Lower leg skin (tissue), 4 donors: ENCODE measurements at regions not wholly inside any gene's neighbourhood (a gene's known extent, or its start where the extent isn't known, plus 50 kb on each side); places are given as distances from the start of the nearest gene placed in this dataset.

Source experiments
- DNase-seq, 2 donors: peaks; one replicate each; pipeline ENCODE4 v3.0.0-alpha.2; 2019; ENCODE audit warnings: low spot score in 2 of 2
- H3K4me3 ChIP-seq: fragments of 200-600 bp; sonication (generic); 2 replicates; pipeline ENCODE4 v1.5.1; 2017; ENCODE audit warnings: mild to moderate bottlenecking, low read depth; ENCODE audit not compliant: poor library complexity, severe bottlenecking
- CTCF ChIP-seq, 3 donors: fragments of 450-650 bp; IDR thresholded peaks; one replicate each; pipeline ENCODE4 v1.5.1; 2016; ENCODE audit warnings: antibody characterized with exemption in 3 of 3, mild to moderate bottlenecking in 3 of 3, moderate library complexity in 2 of 3
- POLR2A ChIP-seq, 2 donors: fragments of 450-650 bp; IDR thresholded peaks; one replicate each; pipeline ENCODE4 v1.6.1; 2016 to 2017; ENCODE audit warnings: antibody characterized with exemption in 2 of 2, mild to moderate bottlenecking in 1 of 2, moderate library complexity in 1 of 2
- WGBS, 2 donors: methylation state at CpG; one replicate each; pipeline ENCODE4 v1.1.5; 2018; 5-methylcytosine and 5-hydroxymethylcytosine counted together
- intact Hi-C: fragments of 100-400 bp; cut with DNase I; formaldehyde crosslinking; loops from one replicate; pipeline ENCODE4 v1.15.0; 2023; ENCODE audit warnings: low total_unique reads

- no peak for TF ChIP-seq CTCF (IDR thresholded peaks at IDR 0.05)
- TF ChIP-seq POLR2A (IDR thresholded peaks at IDR 0.05): no peak
- DNase-seq: no peak
- no peak overlapping the region for H3K4me3 ChIP-seq
- intact Hi-C loops: no loop called here
- 48 to 49% methylated on average over 4 of the region's 4 CpGs for WGBS, 2 donors
These were observed 353.9 kb downstream of the NSUN3 start for GRCh38 chr3:94416768-94417167.

GRCh38 chr3:94417963-94418455 lies 355.1 kb downstream of the NSUN3 start:
- H3K4me3 ChIP-seq: no peak overlapping the region
- no peak for DNase-seq
- intact Hi-C loops: no loop called here
- TF ChIP-seq POLR2A (IDR thresholded peaks at IDR 0.05): no peak
- TF ChIP-seq CTCF (IDR thresholded peaks at IDR 0.05): no peak
- WGBS, 2 donors: 88 to 93% methylated on average over 6 of the region's 6 CpGs

- TF ChIP-seq POLR2A (IDR thresholded peaks at IDR 0.05) (no peak), CTCF (IDR thresholded peaks at IDR 0.05) (no peak)
- DNase-seq: no peak
- intact Hi-C loops: no loop called here
- 93 to 97% methylated on average over 1 of the region's 1 CpG for WGBS, 2 donors
- no peak overlapping the region for H3K4me3 ChIP-seq
These were observed 358.1 kb downstream of the NSUN3 start for GRCh38 chr3:94420931-94421330.

- intact Hi-C loops: no loop called here
These were observed 360.7 kb downstream of the NSUN3 start for GRCh38 chr3:94423578-94423977.

GRCh38 chr3:94429517-94429916 lies 366.7 kb downstream of the NSUN3 start:
- DNase-seq: no peak
- intact Hi-C loops: no loop called here
- H3K4me3 ChIP-seq: no peak overlapping the region
- TF ChIP-seq CTCF (IDR thresholded peaks at IDR 0.05) (no peak), POLR2A (IDR thresholded peaks at IDR 0.05) (no peak)

More at GRCh38 chr3:94423578-94423977, 360.7 kb downstream of the NSUN3 start:
- DNase-seq: no peak
- TF ChIP-seq POLR2A (IDR thresholded peaks at IDR 0.05): no peak
- no peak for TF ChIP-seq CTCF (IDR thresholded peaks at IDR 0.05)
- no peak overlapping the region for H3K4me3 ChIP-seq

GRCh38 chr3:94431876-94432570 lies 369.2 kb downstream of the NSUN3 start:
- H3K4me3 ChIP-seq: no peak overlapping the region
- no peak for DNase-seq
- 55 to 63% methylated on average over 3 of the region's 3 CpGs for WGBS, 2 donors
- TF ChIP-seq CTCF (IDR thresholded peaks at IDR 0.05): no peak
- TF ChIP-seq POLR2A (IDR thresholded peaks at IDR 0.05): no peak
- intact Hi-C loops: no loop called here
